ENCODE measurements at regions not wholly inside any gene's neighbourhood (a gene's known extent, or its start where the extent isn't known, plus 50 kb on each side); places are given as distances from the start of the nearest gene placed in this dataset.

- TF ChIP-seq CTCF (conservative IDR thresholded peaks at IDR 0.05 in 1 of 2, IDR thresholded peaks at IDR 0.05 in 1 of 2; ENCODE audit: low read depth in 1 of 2, low read length in 2 of 2), result no peak
- TF ChIP-seq EZH2 (IDR thresholded peaks at IDR 0.05; ENCODE audit: low read length, missing control alignments), result no peak
These were observed 243.5 kb upstream of the SALL3 start for GRCh38 chr18:78736015-78736690.

Measured in fibroblast of lung (primary cell).